ENCODE measurements at regions not wholly inside any gene's neighbourhood (a gene's known extent, or its start where the extent isn't known, plus 50 kb on each side); places are given as distances from the start of the nearest gene placed in this dataset.

DNA sequence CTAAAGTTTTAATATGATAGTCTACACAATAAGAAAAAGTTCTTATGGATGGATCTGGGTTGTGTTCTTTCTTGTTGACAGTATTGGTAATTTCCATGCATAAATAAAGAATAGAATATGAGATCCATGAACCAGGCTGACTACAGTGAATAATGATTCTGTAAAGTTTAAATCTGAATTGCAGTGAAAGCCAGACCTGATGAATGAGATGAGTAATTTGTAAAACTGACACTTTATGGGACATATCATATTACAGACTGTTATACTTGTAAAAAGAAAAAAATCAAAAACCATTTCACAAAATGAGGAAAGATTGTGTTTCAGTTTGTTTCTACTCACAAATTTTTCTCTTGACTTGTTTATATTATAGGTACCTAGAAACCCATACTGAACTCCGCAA lies 164.9 kb upstream of the SCN7A start:
- TF ChIP-seq, protein P1, sequence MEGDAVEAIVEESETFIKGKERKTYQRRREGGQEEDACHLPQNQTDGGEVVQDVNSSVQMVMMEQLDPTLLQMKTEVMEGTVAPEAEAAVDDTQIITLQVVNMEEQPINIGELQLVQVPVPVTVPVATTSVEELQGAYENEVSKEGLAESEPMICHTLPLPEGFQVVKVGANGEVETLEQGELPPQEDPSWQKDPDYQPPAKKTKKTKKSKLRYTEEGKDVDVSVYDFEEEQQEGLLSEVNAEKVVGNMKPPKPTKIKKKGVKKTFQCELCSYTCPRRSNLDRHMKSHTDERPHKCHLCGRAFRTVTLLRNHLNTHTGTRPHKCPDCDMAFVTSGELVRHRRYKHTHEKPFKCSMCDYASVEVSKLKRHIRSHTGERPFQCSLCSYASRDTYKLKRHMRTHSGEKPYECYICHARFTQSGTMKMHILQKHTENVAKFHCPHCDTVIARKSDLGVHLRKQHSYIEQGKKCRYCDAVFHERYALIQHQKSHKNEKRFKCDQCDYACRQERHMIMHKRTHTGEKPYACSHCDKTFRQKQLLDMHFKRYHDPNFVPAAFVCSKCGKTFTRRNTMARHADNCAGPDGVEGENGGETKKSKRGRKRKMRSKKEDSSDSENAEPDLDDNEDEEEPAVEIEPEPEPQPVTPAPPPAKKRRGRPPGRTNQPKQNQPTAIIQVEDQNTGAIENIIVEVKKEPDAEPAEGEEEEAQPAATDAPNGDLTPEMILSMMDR (IDR thresholded peaks at IDR 0.05; ENCODE audit: borderline replicate concordance, extremely low read depth, low read length, poor library complexity, severe bottlenecking), result no peak
- no peak for TF ChIP-seq EZH2 (IDR thresholded peaks at IDR 0.05; ENCODE audit: borderline replicate concordance, low read depth, low read length, severe bottlenecking)
